Lung (tissue), 11 donors: ENCODE measurements at regions not wholly inside any gene's neighbourhood (a gene's known extent, or its start where the extent isn't known, plus 50 kb on each side); places are given as distances from the start of the nearest gene placed in this dataset.

Experiments
- ATAC-seq: fragments of 200-7000 bp; cut with Tn5 transposase; one replicate; pipeline ENCODE4 v1.9.1; 2020; ENCODE audit warnings: moderate number of reproducible peaks; ENCODE audit not compliant: insufficient read depth, low FRiP score
- DNase-seq, 3 donors: peaks; one replicate each; pipeline ENCODE4 v3.0.0-alpha.2; 2013 to 2017
- H3K27ac ChIP-seq, 2 donors: one replicate each; pipeline ENCODE4 v1.5.1; 2013; ENCODE audit warnings: mild to moderate bottlenecking in 2 of 2, moderate library complexity in 2 of 2, control low read depth in 1 of 2, inconsistent platforms in 1 of 2, low read depth in 1 of 2, low read length in 1 of 2
- H3K27me3 ChIP-seq, 3 donors: one replicate each; pipeline ENCODE4 v1.5.1; 2013; ENCODE audit warnings: low read length in 2 of 3; ENCODE audit not compliant: control insufficient read depth in 3 of 3, insufficient read depth in 3 of 3
- H3K36me3 ChIP-seq, 4 donors: one replicate each; pipeline ENCODE4 v1.5.1; 2013; ENCODE audit warnings: low read length in 4 of 4, mild to moderate bottlenecking in 1 of 4, moderate library complexity in 1 of 4; ENCODE audit not compliant: control insufficient read depth in 4 of 4, insufficient read depth in 4 of 4
- H3K4me1 ChIP-seq, 5 donors: one replicate each; pipeline ENCODE4 v1.5.1; 2013; ENCODE audit warnings: low read length in 5 of 5, mild to moderate bottlenecking in 2 of 5, moderate library complexity in 1 of 5; ENCODE audit not compliant: control insufficient read depth in 5 of 5, insufficient read depth in 5 of 5
- H3K4me3 ChIP-seq: one replicate; pipeline ENCODE4 v1.5.1; 2013; ENCODE audit warnings: mild to moderate bottlenecking, control low read depth, moderate library complexity
- H3K9ac ChIP-seq, 2 donors: one replicate each; pipeline ENCODE4 v1.5.1; 2013; ENCODE audit warnings: low read length in 2 of 2, control low read depth in 1 of 2; ENCODE audit not compliant: insufficient read depth in 1 of 2
- H3K9me3 ChIP-seq, 4 donors: one replicate each; pipeline ENCODE4 v1.5.1; 2013; ENCODE audit warnings: low read length in 3 of 4, mild to moderate bottlenecking in 1 of 4, moderate library complexity in 1 of 4; ENCODE audit not compliant: control insufficient read depth in 4 of 4, insufficient read depth in 3 of 4
- CTCF ChIP-seq: IDR thresholded peaks from 2 replicates; pipeline ENCODE4 v1.5.1; 2012; ENCODE audit warnings: mild to moderate bottlenecking; ENCODE audit errors: control extremely low read depth, extremely low read depth
- WGBS, 2 donors: extraction: QIAGEN DNeasy Blood & Tissue Kit; methylation state at CpG; one replicate each; pipeline ENCODE4 v1.1.7; 2013; 5-methylcytosine and 5-hydroxymethylcytosine counted together
- donor health status: control.
- donor health status: control.
- donor health status: Bipolar disorder and iron deficiency.
- donor health status: healthy.
- donor health status: DM: yes; HTN: yes; CAD: no.

GRCh38 chr4:27463816-27464215 lies 603.2 kb downstream of the STIM2 start:
- H3K27ac ChIP-seq: no peak overlapping the region
- no peak overlapping the region for H3K9ac ChIP-seq
- DNase-seq: no peak
- H3K4me3 ChIP-seq: no peak overlapping the region
- no peak for TF ChIP-seq CTCF
- no peaks in the 10 kb centered on the region for H3K4me1 ChIP-seq
- no peaks in the 10 kb centered on the region for H3K27me3 ChIP-seq
- WGBS, 2 donors: 90 to 94% methylated on average over 3 of the region's 3 CpGs
- ATAC-seq: no peak
- no peaks in the 10 kb centered on the region for H3K36me3 ChIP-seq
- no peaks in the 10 kb centered on the region for H3K9me3 ChIP-seq

- no peaks in the 10 kb centered on the region for H3K36me3 ChIP-seq
- no peaks in the 10 kb centered on the region for H3K27me3 ChIP-seq
- ATAC-seq (no peak), DNase-seq (no peak)
- H3K9me3 ChIP-seq: no peaks in the 10 kb centered on the region
- H3K27ac ChIP-seq: no peak overlapping the region
- TF ChIP-seq CTCF: no peak
- H3K4me3 ChIP-seq: no peak overlapping the region
- no peak overlapping the region for H3K9ac ChIP-seq
- H3K4me1 ChIP-seq: no peaks in the 10 kb centered on the region
Observed at GRCh38 chr4:27467351-27467750, 606.7 kb downstream of the STIM2 start.

GRCh38 chr4:27472364-27472763 lies 611.7 kb downstream of the STIM2 start:
- ATAC-seq: no peak

More at GRCh38 chr4:27472364-27472763, 611.7 kb downstream of the STIM2 start:
- H3K9me3 ChIP-seq: no peaks in the 10 kb centered on the region
- 92 to 100% methylated on average over 1 of the region's 1 CpG for WGBS, 2 donors
- no peaks in the 10 kb centered on the region for H3K36me3 ChIP-seq
- no peak overlapping the region for H3K27ac ChIP-seq
- no peaks in the 10 kb centered on the region for H3K27me3 ChIP-seq
- no peak overlapping the region for H3K9ac ChIP-seq
- no peaks in the 10 kb centered on the region for H3K4me1 ChIP-seq
- TF ChIP-seq CTCF: no peak
- no peak overlapping the region for H3K4me3 ChIP-seq
- no peak for DNase-seq
